GM12875 (cell line): ENCODE measurements at regions not wholly inside any gene's neighbourhood (a gene's known extent, or its start where the extent isn't known, plus 50 kb on each side); places are given as distances from the start of the nearest gene placed in this dataset.

Source experiments
- H3K4me3 ChIP-seq: one replicate; pipeline ENCODE4 v1.5.1; 2011; ENCODE audit warnings: low read depth, low read length, control low read depth
- CTCF ChIP-seq: IDR thresholded peaks from 2 replicates; pipeline ENCODE4 v1.5.1; 2011; ENCODE audit warnings: low read depth, mild to moderate bottlenecking, control low read depth, inconsistent platforms, low read length, moderate library complexity, borderline replicate concordance; ENCODE audit not compliant: insufficient read depth

DNA sequence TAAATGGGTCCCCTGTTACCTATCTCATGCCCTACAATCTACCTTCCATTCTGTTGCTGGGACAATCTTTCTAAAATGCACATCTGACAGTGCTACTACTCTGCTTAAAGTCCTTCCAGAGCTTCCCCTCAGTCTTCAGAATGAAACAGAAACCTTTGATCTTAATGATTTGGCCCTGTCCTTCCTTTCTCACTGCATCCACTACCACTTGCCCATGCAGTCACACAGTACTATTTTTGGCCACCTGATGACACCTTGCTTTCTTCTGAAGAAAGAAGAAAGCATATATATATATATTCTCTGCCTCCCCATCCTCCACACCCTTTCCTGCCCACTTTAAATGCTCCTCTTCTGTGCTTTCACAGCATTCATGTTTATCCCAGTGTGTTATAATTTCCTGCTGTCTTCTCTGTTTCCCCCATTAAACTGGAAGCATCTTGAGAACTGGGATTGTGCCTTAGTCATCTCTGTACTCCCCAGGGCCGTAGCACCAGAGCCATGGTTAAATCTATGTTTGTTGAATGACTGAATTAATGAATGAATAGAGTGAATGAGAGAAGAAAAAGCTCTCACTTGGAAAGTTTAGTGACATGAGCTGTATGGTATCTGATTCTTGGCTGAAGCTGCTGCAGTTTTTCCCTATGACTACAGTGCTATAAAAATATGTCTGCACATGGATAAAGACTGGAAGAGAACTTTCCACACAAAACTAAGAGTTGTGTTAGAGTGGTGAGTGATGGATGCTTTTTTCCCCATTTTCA, 56.2 kb downstream of the RTL9 start:
- no peak for TF ChIP-seq CTCF
- H3K4me3 ChIP-seq = no peak overlapping the region

DNA sequence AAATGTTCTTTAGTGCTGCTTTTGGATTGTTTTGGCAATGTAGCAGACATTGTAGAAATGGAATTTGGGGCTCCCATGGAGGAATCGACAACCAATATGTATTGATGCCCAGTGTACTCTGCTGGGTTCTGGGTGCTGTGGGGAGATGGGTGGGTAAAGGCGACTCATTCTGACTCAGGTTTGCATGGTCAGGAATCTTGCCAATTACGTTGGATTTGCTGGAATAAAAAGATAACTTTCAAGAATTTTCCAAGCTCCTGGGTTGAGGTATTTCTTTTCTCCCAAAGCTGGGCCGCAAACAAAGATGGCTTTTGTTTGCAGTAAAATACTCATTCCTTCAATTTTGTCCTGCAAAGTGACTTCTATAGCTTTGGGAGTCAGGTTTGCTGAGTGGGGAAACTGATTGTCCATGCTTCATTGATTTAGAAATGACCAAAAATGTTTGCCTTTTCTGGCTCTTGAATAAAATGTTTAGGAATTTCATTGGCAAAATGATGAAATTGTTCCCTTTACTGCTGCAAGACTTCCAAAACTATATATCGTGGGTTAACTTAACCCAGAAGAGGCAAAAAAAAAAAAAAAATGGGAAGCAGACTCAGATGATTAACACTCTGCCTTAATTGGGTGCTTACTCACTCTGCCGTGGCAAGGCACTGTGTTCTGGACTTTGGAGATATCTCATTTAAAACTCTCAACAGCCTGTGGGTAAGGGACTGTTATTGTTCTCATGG, 57.0 kb downstream of the RTL9 start:
- TF ChIP-seq CTCF = no peak
- H3K4me3 ChIP-seq = no peak overlapping the region

DNA sequence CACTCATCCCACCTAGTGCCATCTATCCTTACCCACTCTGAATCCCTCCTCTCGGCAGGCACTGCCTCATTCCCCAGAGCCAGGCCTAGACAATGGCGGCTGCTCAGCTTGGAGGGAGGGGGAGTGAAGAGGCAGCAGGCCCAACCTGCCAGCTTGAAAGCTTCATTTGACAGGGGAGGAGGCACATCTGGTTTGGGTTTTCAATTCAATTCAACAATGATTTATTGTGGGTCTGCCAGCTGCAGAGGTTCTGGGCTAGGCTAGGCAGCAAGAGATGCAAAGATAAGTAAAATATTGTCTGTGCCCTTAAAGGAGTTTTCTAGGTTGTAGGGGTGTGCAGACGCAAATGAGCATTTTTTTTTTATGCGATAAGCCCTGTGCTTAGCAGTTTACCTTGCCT, 58.5 kb downstream of the RTL9 start:
- no peak overlapping the region for H3K4me3 ChIP-seq
- TF ChIP-seq CTCF = no peak

GRCh38 chrX:110418316-110419235, 59.9 kb downstream of the RTL9 start:
- no peak overlapping the region for H3K4me3 ChIP-seq

GRCh38 chrX:110419512-110419911, 60.9 kb downstream of the RTL9 start:
- TF ChIP-seq CTCF = no peak
- H3K4me3 ChIP-seq = no peak overlapping the region

More at GRCh38 chrX:110418316-110419235, 59.9 kb downstream of the RTL9 start:
- TF ChIP-seq CTCF = peak; percentile 23; the same call in 1 of the 2 replicates

- peak; percentile 53 for TF ChIP-seq CTCF
These were observed 62.3 kb downstream of the RTL9 start for GRCh38 chrX:110420771-110421499.

More at GRCh38 chrX:110420771-110421499, 62.3 kb downstream of the RTL9 start:
- H3K4me3 ChIP-seq = no peak overlapping the region
